Neural cell (in vitro differentiated cells): ENCODE measurements at regions not wholly inside any gene's neighbourhood (a gene's known extent, or its start where the extent isn't known, plus 50 kb on each side); places are given as distances from the start of the nearest gene placed in this dataset.

Experiments
- H2AFZ ChIP-seq: fragments of 200-600, 300-800 bp; sonication (generic), shearing (Covaris generic); 2 replicates; pipeline ENCODE4 v1.6.0; 2014; ENCODE audit warnings: low read depth, mild to moderate bottlenecking, antibody characterized with exemption, low read length, moderate library complexity
- H3F3A ChIP-seq: fragments of 200-600 bp; shearing (Covaris generic); 2 replicates; pipeline ENCODE4 v1.6.1; 2016; ENCODE audit warnings: mild to moderate bottlenecking, moderate library complexity, mixed read lengths, antibody characterized with exemption, low read length; ENCODE audit not compliant: insufficient read depth, poor library complexity, severe bottlenecking
- H3K27ac ChIP-seq: fragments of 200-600, 300-800 bp; sonication (generic), shearing (Covaris generic); 2 replicates; pipeline ENCODE4 v1.5.1; 2014; ENCODE audit warnings: mild to moderate bottlenecking, low read length, moderate library complexity
- H3K27me3 ChIP-seq: fragments of 300-800, 200-600 bp; sonication (generic), shearing (Covaris generic); 2 replicates; pipeline ENCODE4 v1.6.0; 2014; ENCODE audit warnings: mild to moderate bottlenecking, low read depth, low read length, moderate library complexity; ENCODE audit not compliant: insufficient read depth
- H3K36me3 ChIP-seq: fragments of 300-800, 200-600 bp; sonication (generic), shearing (Covaris generic); 2 replicates; pipeline ENCODE4 v1.5.1; 2014; ENCODE audit warnings: mild to moderate bottlenecking, antibody characterized with exemption, low read length, moderate library complexity; ENCODE audit not compliant: insufficient read depth
- H3K4me2 ChIP-seq: fragments of 300-800, 200-600 bp; sonication (generic), shearing (Covaris generic); 2 replicates; pipeline ENCODE4 v1.6.0; 2014; ENCODE audit warnings: mild to moderate bottlenecking, low read length
- H3K4me3 ChIP-seq: fragments of 300-800, 200-600 bp; sonication (generic), shearing (Covaris generic); 2 replicates; pipeline ENCODE4 v1.5.1; 2014; ENCODE audit warnings: mild to moderate bottlenecking, low read length, moderate library complexity
- H3K79me2 ChIP-seq: fragments of 200-600 bp; shearing (Covaris generic); replicated peaks from 2 replicates; pipeline ENCODE4 v1.6.0; 2014; ENCODE audit warnings: mild to moderate bottlenecking, low read length, moderate library complexity; ENCODE audit not compliant: insufficient read depth
- H3K9ac ChIP-seq: fragments of 300-800, 200-600 bp; sonication (generic), shearing (Covaris generic); 2 replicates; pipeline ENCODE4 v1.6.1; 2016; ENCODE audit warnings: mild to moderate bottlenecking, low read length, mixed read lengths
- H3K9me2 ChIP-seq: fragments of 200-600 bp; shearing (Covaris generic); 2 replicates; pipeline ENCODE4 v1.6.1; 2016; ENCODE audit warnings: mild to moderate bottlenecking, low read length, mixed read lengths; ENCODE audit not compliant: insufficient read depth
- H3K9me3 ChIP-seq: fragments of 200-600, 300-800 bp; sonication (generic), shearing (Covaris generic); 2 replicates; pipeline ENCODE4 v1.6.1; 2016; ENCODE audit warnings: mild to moderate bottlenecking, mixed run types, low read length, moderate library complexity, mixed read lengths
- H4K20me1 ChIP-seq: fragments of 200-600 bp; shearing (Covaris generic); 2 replicates; pipeline ENCODE4 v1.6.1; 2016; ENCODE audit warnings: mild to moderate bottlenecking, mixed run types; ENCODE audit not compliant: insufficient read depth
- EP300 ChIP-seq: fragments of 450-650 bp; conservative IDR thresholded peaks from 2 replicates; pipeline ENCODE4 v1.6.1; 2014; ENCODE audit warnings: antibody characterized with exemption, mild to moderate bottlenecking, moderate library complexity; ENCODE audit not compliant: poor library complexity, severe bottlenecking
- EZH2 ChIP-seq: fragments of 200-600, 300-800 bp; shearing (Covaris generic), sonication (generic); IDR thresholded peaks from 2 replicates; pipeline ENCODE4 v1.6.1; 2014; ENCODE audit warnings: antibody characterized with exemption, low read length, borderline replicate concordance, mild to moderate bottlenecking; ENCODE audit not compliant: insufficient read depth, poor library complexity, severe bottlenecking
- MXI1 ChIP-seq: fragments of 450-650 bp; conservative IDR thresholded peaks from 2 replicates; pipeline ENCODE4 v1.6.1; 2014; ENCODE audit warnings: antibody characterized with exemption, mild to moderate bottlenecking; ENCODE audit not compliant: poor library complexity, severe bottlenecking
- POLR2AphosphoS5 ChIP-seq: IDR thresholded peaks from 2 replicates; pipeline ENCODE4 v1.6.1; 2012
- RAD21 ChIP-seq: fragments of 450-650 bp; conservative IDR thresholded peaks from 2 replicates; pipeline ENCODE4 v1.6.1; 2014; ENCODE audit warnings: antibody characterized with exemption, mild to moderate bottlenecking, moderate library complexity
- SMC3 ChIP-seq: fragments of 450-650 bp; conservative IDR thresholded peaks from 2 replicates; pipeline ENCODE4 v1.6.1; 2014; ENCODE audit warnings: antibody characterized with exemption, mild to moderate bottlenecking, moderate library complexity; ENCODE audit not compliant: poor library complexity
- TAF1 ChIP-seq: IDR thresholded peaks from 2 replicates; pipeline ENCODE4 v1.6.1; 2012; ENCODE audit warnings: low read depth
- TF ChIP-seq, protein P1 (sequence below): IDR thresholded peaks from 2 replicates; pipeline ENCODE4 v1.6.1; 2012; ENCODE audit warnings: borderline replicate concordance
- TF ChIP-seq, protein P2 (sequence below): fragments of 450-650 bp; IDR thresholded peaks from 2 replicates; pipeline ENCODE4 v1.5.1; 2014; ENCODE audit warnings: antibody characterized with exemption, mild to moderate bottlenecking, moderate library complexity; ENCODE audit not compliant: poor library complexity, severe bottlenecking

DNA sequence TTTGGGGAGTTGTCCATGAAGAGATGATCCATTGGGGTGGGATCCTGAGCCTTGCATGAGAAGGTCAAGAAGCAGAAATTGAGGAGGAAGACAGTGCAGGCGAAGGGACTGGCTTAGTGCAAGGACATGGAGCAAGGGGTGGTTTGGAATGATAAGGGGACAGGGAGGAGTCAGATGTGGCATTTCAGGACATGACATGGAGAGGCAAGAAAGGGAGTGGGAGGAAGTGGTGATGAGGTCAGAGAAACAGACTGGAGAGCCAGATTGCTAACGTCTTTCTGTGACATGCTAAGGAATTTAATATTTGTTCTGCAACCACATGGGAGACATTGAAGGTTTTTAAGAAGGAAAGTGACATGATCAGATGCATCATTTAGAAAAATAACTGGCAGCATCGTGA is 346.8 kb upstream of the FMN2 start:
- H3K79me2 ChIP-seq = no peaks in the 10 kb centered on the region
- no peaks in the 10 kb centered on the region for H4K20me1 ChIP-seq
- no peak overlapping the region for H2AFZ ChIP-seq
- H3K4me2 ChIP-seq = no peak overlapping the region
- H3K9ac ChIP-seq = no peak overlapping the region
- H3K4me3 ChIP-seq = no peak overlapping the region
- no peaks in the 10 kb centered on the region for H3K9me2 ChIP-seq
- no peaks in the 10 kb centered on the region for H3K36me3 ChIP-seq
- no peaks in the 10 kb centered on the region for H3K27me3 ChIP-seq
- no peaks in the 10 kb centered on the region for H3F3A ChIP-seq
- no peak for TF ChIP-seq EP300
- TF ChIP-seq, protein P1, sequence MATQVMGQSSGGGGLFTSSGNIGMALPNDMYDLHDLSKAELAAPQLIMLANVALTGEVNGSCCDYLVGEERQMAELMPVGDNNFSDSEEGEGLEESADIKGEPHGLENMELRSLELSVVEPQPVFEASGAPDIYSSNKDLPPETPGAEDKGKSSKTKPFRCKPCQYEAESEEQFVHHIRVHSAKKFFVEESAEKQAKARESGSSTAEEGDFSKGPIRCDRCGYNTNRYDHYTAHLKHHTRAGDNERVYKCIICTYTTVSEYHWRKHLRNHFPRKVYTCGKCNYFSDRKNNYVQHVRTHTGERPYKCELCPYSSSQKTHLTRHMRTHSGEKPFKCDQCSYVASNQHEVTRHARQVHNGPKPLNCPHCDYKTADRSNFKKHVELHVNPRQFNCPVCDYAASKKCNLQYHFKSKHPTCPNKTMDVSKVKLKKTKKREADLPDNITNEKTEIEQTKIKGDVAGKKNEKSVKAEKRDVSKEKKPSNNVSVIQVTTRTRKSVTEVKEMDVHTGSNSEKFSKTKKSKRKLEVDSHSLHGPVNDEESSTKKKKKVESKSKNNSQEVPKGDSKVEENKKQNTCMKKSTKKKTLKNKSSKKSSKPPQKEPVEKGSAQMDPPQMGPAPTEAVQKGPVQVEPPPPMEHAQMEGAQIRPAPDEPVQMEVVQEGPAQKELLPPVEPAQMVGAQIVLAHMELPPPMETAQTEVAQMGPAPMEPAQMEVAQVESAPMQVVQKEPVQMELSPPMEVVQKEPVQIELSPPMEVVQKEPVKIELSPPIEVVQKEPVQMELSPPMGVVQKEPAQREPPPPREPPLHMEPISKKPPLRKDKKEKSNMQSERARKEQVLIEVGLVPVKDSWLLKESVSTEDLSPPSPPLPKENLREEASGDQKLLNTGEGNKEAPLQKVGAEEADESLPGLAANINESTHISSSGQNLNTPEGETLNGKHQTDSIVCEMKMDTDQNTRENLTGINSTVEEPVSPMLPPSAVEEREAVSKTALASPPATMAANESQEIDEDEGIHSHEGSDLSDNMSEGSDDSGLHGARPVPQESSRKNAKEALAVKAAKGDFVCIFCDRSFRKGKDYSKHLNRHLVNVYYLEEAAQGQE = no peak
- no peak for TF ChIP-seq RAD21
- no peak for TF ChIP-seq SMC3
- TF ChIP-seq POLR2AphosphoS5 = no peak
- TF ChIP-seq EZH2 = no peak
- no peak for TF ChIP-seq TAF1
- no peak for TF ChIP-seq MXI1
- TF ChIP-seq, protein P2, sequence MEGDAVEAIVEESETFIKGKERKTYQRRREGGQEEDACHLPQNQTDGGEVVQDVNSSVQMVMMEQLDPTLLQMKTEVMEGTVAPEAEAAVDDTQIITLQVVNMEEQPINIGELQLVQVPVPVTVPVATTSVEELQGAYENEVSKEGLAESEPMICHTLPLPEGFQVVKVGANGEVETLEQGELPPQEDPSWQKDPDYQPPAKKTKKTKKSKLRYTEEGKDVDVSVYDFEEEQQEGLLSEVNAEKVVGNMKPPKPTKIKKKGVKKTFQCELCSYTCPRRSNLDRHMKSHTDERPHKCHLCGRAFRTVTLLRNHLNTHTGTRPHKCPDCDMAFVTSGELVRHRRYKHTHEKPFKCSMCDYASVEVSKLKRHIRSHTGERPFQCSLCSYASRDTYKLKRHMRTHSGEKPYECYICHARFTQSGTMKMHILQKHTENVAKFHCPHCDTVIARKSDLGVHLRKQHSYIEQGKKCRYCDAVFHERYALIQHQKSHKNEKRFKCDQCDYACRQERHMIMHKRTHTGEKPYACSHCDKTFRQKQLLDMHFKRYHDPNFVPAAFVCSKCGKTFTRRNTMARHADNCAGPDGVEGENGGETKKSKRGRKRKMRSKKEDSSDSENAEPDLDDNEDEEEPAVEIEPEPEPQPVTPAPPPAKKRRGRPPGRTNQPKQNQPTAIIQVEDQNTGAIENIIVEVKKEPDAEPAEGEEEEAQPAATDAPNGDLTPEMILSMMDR = no peak
- H3K9me3 ChIP-seq = no peaks in the 10 kb centered on the region
- H3K27ac ChIP-seq = no peak overlapping the region

DNA sequence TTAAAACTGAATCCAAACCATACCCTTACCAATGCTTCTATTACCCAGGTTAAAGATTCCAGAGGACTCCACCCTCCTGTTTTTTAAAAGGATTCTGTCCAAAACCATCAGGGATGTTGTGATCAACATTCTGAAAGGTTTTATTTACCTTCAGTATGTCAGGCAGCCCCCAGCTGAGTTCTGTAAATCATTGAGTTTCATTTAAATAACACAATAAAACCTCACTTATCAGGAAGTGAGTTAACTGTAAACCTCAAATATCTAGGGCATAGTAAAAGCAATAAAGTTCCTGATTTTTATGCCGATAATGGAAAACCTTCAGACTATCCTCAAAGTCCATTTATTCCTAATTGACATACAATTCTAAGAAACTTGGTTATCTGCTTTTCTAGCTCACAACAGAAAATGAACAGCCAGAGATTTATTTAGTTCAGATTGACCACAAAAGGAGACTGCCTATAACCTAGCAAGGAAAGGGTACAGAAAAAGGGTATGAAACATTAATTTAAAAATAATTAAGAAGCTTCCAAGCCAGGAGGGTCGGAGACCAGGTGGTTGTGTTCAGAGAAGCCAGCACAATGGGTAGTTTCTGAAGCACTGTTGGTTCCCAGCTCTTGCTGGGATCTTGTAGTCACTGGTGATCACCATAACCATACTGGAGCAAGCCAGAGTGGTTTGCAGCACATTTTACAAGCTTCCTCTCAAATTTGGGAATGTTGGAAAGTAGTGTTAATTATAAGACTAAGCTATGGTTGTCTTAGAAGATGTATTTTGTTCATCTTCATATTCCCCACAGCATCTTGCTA is 336.4 kb upstream of the FMN2 start:
- H3K36me3 ChIP-seq = no peaks in the 10 kb centered on the region
- no peaks in the 10 kb centered on the region for H4K20me1 ChIP-seq
- H3K9me3 ChIP-seq = no peaks in the 10 kb centered on the region
- H3F3A ChIP-seq = no peaks in the 10 kb centered on the region
- no peak overlapping the region for H3K4me3 ChIP-seq
- no peak overlapping the region for H2AFZ ChIP-seq
- H3K27me3 ChIP-seq = no peaks in the 10 kb centered on the region
- H3K79me2 ChIP-seq = no peaks in the 10 kb centered on the region
- no peak overlapping the region for H3K4me2 ChIP-seq
- TF ChIP-seq TAF1 = no peak
- TF ChIP-seq POLR2AphosphoS5 = no peak
- TF ChIP-seq SMC3 = no peak
- TF ChIP-seq, protein P2 = no peak
- no peak for TF ChIP-seq EP300
- no peak for TF ChIP-seq RAD21
- H3K9me2 ChIP-seq = no peaks in the 10 kb centered on the region
- no peak overlapping the region for H3K9ac ChIP-seq
- no peak overlapping the region for H3K27ac ChIP-seq
